ENCODE measurements at regions not wholly inside any gene's neighbourhood (a gene's known extent, or its start where the extent isn't known, plus 50 kb on each side); places are given as distances from the start of the nearest gene placed in this dataset.

DNA sequence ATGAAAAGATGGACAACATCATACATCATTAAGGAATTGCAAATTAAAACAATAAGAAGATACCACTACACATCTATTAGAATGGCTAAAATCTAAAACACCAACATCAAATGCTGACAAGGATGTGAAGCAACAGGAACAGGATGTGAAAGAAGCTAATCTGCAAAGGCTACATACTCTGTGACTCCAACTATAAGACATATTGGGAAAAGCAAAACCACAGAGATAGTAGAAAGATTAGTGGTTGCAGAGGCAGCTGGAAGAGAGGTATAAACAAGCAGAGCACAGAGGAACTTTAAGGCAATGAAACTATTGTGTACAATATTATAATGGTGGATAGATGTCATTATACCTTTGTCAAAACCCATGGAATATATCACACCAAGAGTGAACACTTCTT lies 393.7 kb upstream of the RAB6C start:
- Histone ChIP-seq H3K9me3 (peaks cover 0 to 23% (median 0%) of the 10 kb centered on the region in 4 donors), H3K36me3 (no peaks in the 10 kb centered on the region), H3K4me1 (no peaks in the 10 kb centered on the region), H3K27ac (no peak overlapping the region), H3K27me3 (no peaks in the 10 kb centered on the region), H3K4me3 (no peak overlapping the region)
- TF ChIP-seq EP300 (IDR thresholded peaks at IDR 0.05) (no peak), POLR2A (IDR thresholded peaks at IDR 0.05) (no peak)
- TF ChIP-seq, protein P1, sequence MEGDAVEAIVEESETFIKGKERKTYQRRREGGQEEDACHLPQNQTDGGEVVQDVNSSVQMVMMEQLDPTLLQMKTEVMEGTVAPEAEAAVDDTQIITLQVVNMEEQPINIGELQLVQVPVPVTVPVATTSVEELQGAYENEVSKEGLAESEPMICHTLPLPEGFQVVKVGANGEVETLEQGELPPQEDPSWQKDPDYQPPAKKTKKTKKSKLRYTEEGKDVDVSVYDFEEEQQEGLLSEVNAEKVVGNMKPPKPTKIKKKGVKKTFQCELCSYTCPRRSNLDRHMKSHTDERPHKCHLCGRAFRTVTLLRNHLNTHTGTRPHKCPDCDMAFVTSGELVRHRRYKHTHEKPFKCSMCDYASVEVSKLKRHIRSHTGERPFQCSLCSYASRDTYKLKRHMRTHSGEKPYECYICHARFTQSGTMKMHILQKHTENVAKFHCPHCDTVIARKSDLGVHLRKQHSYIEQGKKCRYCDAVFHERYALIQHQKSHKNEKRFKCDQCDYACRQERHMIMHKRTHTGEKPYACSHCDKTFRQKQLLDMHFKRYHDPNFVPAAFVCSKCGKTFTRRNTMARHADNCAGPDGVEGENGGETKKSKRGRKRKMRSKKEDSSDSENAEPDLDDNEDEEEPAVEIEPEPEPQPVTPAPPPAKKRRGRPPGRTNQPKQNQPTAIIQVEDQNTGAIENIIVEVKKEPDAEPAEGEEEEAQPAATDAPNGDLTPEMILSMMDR (IDR thresholded peaks at IDR 0.05) = no peak
- DNase-seq (ENCODE audit: low spot score in 2 of 2) = no peak

DNA sequence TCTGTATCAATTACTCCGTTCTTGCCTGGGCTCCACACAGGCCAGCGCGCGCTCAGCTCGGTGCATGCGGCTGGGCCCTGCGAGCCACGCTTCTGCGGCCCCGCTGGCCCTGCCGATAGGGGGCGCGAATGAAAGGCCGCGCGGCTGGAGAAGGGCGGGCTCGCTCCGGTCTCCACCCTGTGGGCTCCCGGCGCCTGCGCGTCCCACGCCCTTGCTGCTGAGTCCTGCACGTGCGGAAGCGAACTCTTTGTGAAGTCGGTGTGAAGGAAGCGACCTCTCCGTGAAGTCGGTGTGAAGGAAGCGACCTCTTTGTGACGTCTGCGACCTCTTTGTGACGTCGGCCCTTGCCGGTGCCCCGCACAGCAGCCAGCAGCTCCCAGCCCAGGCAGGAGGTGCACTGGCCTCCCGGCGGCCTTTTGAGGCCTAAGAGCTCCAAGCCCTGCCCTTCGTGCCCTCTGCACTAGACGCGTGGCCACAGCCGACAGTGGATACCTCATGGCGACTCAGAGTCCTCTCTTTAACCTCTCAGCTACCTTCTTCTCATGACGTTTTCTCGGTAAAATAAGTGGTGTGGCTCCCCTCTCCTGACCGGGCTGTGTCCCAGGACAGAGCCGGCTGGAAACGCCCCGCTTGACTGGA lies 391.9 kb upstream of the RAB6C start:
- Histone ChIP-seq H3K9me3 (peaks cover 0 to 5% (median 0%) of the 10 kb centered on the region in 4 donors), H3K36me3 (no peaks in the 10 kb centered on the region), H3K4me3 (no peak overlapping the region), H3K27ac (no peak overlapping the region), H3K4me1 (no peaks in the 10 kb centered on the region), H3K27me3 (no peaks in the 10 kb centered on the region)
- 79 to 81% methylated on average over 28 to 32 of the region's 51 CpGs for WGBS, 2 donors
- TF ChIP-seq, protein P1 (IDR thresholded peaks at IDR 0.05) = no peak
- TF ChIP-seq POLR2A (IDR thresholded peaks at IDR 0.05) = no peak
- TF ChIP-seq EP300 (IDR thresholded peaks at IDR 0.05) = no peak
- DNase-seq (ENCODE audit: low spot score in 2 of 2) = no peak

DNA sequence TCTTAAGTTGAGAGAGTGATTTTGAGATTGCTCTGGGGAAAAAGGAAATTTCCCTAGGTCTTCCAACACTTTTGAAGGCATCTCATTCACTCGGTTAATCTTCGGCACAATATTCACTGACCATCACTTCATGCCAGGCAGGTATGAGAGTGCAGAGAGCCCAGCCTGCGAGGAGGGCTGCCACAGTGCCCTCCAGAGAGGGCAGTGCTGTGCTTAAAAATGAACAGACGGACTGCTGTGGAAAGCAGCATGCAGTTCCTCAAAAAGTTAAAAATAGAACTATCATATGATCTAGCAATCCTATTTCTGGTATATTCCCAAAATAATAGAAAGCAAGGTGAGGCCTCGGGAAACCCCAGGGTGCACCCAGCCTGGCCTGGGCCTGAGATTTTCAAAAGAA lies 374.9 kb upstream of the RAB6C start:
- Histone ChIP-seq H3K9me3 (peaks cover 0 to 13% (median 0%) of the 10 kb centered on the region in 4 donors), H3K27me3 (no peaks in the 10 kb centered on the region), H3K4me1 (no peaks in the 10 kb centered on the region), H3K36me3 (no peaks in the 10 kb centered on the region), H3K4me3 (no peak overlapping the region), H3K27ac (no peak overlapping the region)
- DNase-seq (ENCODE audit: low spot score in 2 of 2) = no peak
- 52 to 57% methylated on average over 5 of the region's 5 CpGs for WGBS, 2 donors
- no peak for TF ChIP-seq EP300 (IDR thresholded peaks at IDR 0.05)
- TF ChIP-seq POLR2A (IDR thresholded peaks at IDR 0.05) = no peak
- TF ChIP-seq, protein P1 (IDR thresholded peaks at IDR 0.05) = no peak

DNA sequence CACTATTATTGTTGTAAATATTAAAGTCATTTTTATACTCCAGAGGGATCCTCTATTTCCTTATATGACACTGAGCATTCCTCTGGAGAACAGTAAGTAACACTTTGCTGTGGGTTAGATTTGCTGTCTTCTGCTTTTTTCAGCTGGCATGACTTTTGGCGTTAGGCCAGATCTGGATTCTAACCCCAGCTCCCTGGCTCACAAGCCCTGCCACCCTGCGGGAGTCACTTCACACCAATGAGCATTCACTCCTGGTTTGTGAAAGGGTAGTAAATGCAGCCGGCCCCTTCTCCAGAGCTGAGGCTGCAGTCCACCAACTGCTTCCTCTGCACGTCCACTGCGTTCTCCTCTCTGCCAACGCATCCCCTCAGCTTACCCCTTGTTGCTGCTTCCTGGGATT lies 373.8 kb upstream of the RAB6C start:
- TF ChIP-seq, protein P1 (IDR thresholded peaks at IDR 0.05) = no peak
- TF ChIP-seq POLR2A (IDR thresholded peaks at IDR 0.05) = no peak
- TF ChIP-seq EP300 (IDR thresholded peaks at IDR 0.05) = no peak
- peak in 1 of 2 donors; percentile 10 for DNase-seq (ENCODE audit: low spot score in 2 of 2)
- 42 to 54% methylated on average over 6 of the region's 6 CpGs for WGBS, 2 donors
- H3K27ac ChIP-seq = no peak overlapping the region
- no peaks in the 10 kb centered on the region for H3K36me3 ChIP-seq
- H3K4me1 ChIP-seq = no peaks in the 10 kb centered on the region
- H3K27me3 ChIP-seq = no peaks in the 10 kb centered on the region
- H3K9me3 ChIP-seq = peaks cover 0 to 10% (median 0%) of the 10 kb centered on the region in 4 donors
- no peak overlapping the region for H3K4me3 ChIP-seq

DNA sequence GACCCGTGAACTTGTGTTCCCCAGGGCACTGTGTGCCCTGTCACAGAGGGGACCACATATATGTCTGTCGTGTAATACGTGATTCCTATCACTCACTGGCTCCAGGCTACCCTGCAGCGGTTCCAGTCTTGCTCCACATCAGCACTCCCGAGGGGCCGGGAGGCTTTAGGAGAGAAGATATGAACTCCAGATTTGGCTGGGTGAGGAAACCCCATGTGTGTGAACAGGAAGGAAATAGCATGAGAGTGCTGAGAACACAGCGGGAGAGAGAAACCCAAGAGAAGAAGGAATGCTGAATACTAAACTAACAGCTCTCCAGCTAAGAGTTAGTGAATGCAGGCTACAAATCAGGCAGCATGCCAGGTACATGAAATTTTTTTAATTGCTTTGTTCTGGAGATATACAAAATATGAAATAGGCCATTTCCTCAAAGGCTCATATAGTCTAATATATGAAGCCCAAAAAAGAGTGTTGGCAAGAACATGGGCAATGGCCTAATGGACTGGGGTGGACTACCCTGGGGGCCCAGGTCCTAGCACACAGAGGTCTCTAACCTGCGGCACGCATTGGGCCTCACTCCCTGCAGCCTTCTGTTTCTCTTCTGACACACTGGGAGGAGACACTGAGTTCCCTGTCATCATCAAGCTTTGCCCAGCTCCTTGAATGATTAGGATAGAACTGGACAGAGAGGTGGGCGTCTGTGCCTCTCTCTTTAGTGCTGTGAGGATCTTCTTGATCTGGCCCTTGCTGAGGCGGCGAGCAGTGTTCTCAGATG lies 372.8 kb upstream of the RAB6C start:
- no peak for TF ChIP-seq EP300 (IDR thresholded peaks at IDR 0.05)
- TF ChIP-seq, protein P1 (IDR thresholded peaks at IDR 0.05) = no peak
- no peak for TF ChIP-seq POLR2A (IDR thresholded peaks at IDR 0.05)
- H3K4me3 ChIP-seq = no peak overlapping the region
- WGBS, 2 donors = 65 to 69% methylated on average over 12 of the region's 12 CpGs
- H3K27me3 ChIP-seq = no peaks in the 10 kb centered on the region
- no peaks in the 10 kb centered on the region for H3K36me3 ChIP-seq
- DNase-seq (ENCODE audit: low spot score in 2 of 2) = no peak
- H3K4me1 ChIP-seq = no peaks in the 10 kb centered on the region
- no peak overlapping the region for H3K27ac ChIP-seq
- peaks cover 0 to 10% (median 0%) of the 10 kb centered on the region in 4 donors for H3K9me3 ChIP-seq
